OCI-LY7 (cell line): ENCODE measurements at regions not wholly inside any gene's neighbourhood (a gene's known extent, or its start where the extent isn't known, plus 50 kb on each side); places are given as distances from the start of the nearest gene placed in this dataset.
"Not testable (repeated sequence)": the region's sequence is repeated elsewhere in the genome, so short reads cannot be mapped to it uniquely, and the experiment has no call there.

Experiments used
- BruUV-seq: library from RNA; stranded (reverse); fragments of 400-500 nt; replicated peaks from 2 replicates; lab custom pipeline; 2021; lab: Mats Ljungman, UMichigan
- CTCF ChIA-PET: fragments of 300-600 bp; sonication (Branson Sonifier 250); formaldehyde crosslinking; loops from one replicate; lab custom pipeline; 2022; ENCODE audit warnings: antibody characterized with exemption; ENCODE audit not compliant: unreplicated experiment; lab: Charles Lee
- POLR2A ChIA-PET: fragments of 300-600 bp; sonication (Branson Sonifier 250); formaldehyde crosslinking; loops from one replicate; lab custom pipeline; 2022; ENCODE audit warnings: antibody characterized with exemption; lab: Charles Lee
- DNase-seq: peaks from one replicate; pipeline ENCODE4 v3.0.0-alpha.2; 2015; ENCODE audit warnings: low spot score
- H2AFZ ChIP-seq: fragments of 200-600 bp; sonication (generic), shearing (Covaris generic); 2 replicates; pipeline ENCODE4 v1.6.1; 2014; ENCODE audit warnings: mild to moderate bottlenecking, antibody characterized with exemption, low read length, moderate library complexity
- H3K27ac ChIP-seq: fragments of 200-600 bp; sonication (generic); 2 replicates; pipeline ENCODE4 v1.5.1; 2014; ENCODE audit warnings: mixed run types, low read depth, mild to moderate bottlenecking, moderate library complexity, low read length, inconsistent platforms; ENCODE audit not compliant: poor library complexity, severe bottlenecking
- H3K36me3 ChIP-seq: fragments of 200-600 bp; sonication (generic); 2 replicates; pipeline ENCODE4 v1.6.1; 2014; ENCODE audit warnings: mild to moderate bottlenecking, antibody characterized with exemption, low read length, moderate library complexity, mixed read lengths; ENCODE audit not compliant: insufficient read depth
- H3K4me1 ChIP-seq: fragments of 200-600 bp; sonication (generic); 2 replicates; pipeline ENCODE4 v1.5.1; 2014; ENCODE audit warnings: mild to moderate bottlenecking, low read length; ENCODE audit not compliant: insufficient read depth, poor library complexity, severe bottlenecking
- H3K4me2 ChIP-seq: fragments of 200-600 bp; sonication (generic); 2 replicates; pipeline ENCODE4 v1.6.1; 2014; ENCODE audit warnings: mild to moderate bottlenecking, low read length
- H3K4me3 ChIP-seq: fragments of 200-600 bp; sonication (generic); 2 replicates; pipeline ENCODE4 v1.5.1; 2014; ENCODE audit warnings: mild to moderate bottlenecking, low read depth, low read length; ENCODE audit not compliant: poor library complexity, severe bottlenecking
- H3K79me2 ChIP-seq: fragments of 200-600 bp; sonication (generic); 2 replicates; pipeline ENCODE4 v1.6.1; 2016; ENCODE audit warnings: low read depth, mild to moderate bottlenecking, low read length, moderate library complexity, mixed read lengths; ENCODE audit not compliant: insufficient read depth
- H3K9me2 ChIP-seq: fragments of 200-600 bp; sonication (generic); 2 replicates; pipeline ENCODE4 v1.6.1; 2016; ENCODE audit warnings: mild to moderate bottlenecking, low read length, mixed read lengths; ENCODE audit not compliant: insufficient read depth
- H3K9me3 ChIP-seq: fragments of 200-600 bp; sonication (generic); 2 replicates; pipeline ENCODE4 v1.6.1; 2014; ENCODE audit warnings: mild to moderate bottlenecking, mixed run types, low read length, mixed read lengths
- H4K20me1 ChIP-seq: fragments of 200-600 bp; sonication (generic); 2 replicates; pipeline ENCODE4 v1.6.1; 2014; ENCODE audit warnings: mild to moderate bottlenecking, antibody characterized with exemption, low read length, moderate library complexity, mixed read lengths; ENCODE audit not compliant: insufficient read depth
- EZH2phosphoT487 ChIP-seq: fragments of 200-600 bp; sonication (generic); IDR thresholded peaks from 2 replicates; pipeline ENCODE4 v1.6.1; 2018; ENCODE audit warnings: low read depth, borderline replicate concordance, mild to moderate bottlenecking, mixed run types, antibody characterized with exemption, low read length, moderate library complexity, mixed read lengths
- intact Hi-C: fragments of 100-400 bp; cut with micrococcal nuclease; formaldehyde crosslinking; loops from one replicate; pipeline ENCODE4 v1.10.0; 2022; ENCODE audit not compliant: unreplicated experiment
- TF ChIP-seq, protein P1 (sequence below): fragments of 200-600 bp; sonication (generic); conservative IDR thresholded peaks from 2 replicates; pipeline ENCODE4 v1.5.1; 2014; ENCODE audit warnings: mild to moderate bottlenecking, antibody characterized with exemption, low read length, moderate library complexity, mixed read lengths

DNA sequence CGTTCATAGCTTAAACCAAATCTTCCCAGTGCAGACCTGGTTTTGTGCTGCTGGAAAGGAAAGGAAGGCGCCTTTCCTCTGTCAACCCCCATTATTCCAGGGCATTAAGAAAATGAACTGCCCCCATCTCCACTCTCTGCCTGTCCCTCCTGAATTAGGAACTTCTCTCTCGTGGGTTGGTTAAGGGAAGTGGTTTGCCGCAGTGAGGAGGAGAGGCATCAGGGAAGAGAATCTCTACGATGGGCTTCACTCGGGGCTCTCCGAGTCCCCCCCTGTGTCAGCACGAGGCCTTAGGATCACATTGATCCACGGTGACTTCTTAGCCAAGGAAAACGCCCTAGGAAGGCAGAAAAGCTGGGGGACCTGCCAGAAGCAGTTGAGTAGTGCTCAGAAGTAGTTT is 53.9 kb upstream of the LYZL2 start:
- H4K20me1 ChIP-seq = no peaks in the 10 kb centered on the region
- H3K9me2 ChIP-seq = no peaks in the 10 kb centered on the region
- TF ChIP-seq, protein P1, sequence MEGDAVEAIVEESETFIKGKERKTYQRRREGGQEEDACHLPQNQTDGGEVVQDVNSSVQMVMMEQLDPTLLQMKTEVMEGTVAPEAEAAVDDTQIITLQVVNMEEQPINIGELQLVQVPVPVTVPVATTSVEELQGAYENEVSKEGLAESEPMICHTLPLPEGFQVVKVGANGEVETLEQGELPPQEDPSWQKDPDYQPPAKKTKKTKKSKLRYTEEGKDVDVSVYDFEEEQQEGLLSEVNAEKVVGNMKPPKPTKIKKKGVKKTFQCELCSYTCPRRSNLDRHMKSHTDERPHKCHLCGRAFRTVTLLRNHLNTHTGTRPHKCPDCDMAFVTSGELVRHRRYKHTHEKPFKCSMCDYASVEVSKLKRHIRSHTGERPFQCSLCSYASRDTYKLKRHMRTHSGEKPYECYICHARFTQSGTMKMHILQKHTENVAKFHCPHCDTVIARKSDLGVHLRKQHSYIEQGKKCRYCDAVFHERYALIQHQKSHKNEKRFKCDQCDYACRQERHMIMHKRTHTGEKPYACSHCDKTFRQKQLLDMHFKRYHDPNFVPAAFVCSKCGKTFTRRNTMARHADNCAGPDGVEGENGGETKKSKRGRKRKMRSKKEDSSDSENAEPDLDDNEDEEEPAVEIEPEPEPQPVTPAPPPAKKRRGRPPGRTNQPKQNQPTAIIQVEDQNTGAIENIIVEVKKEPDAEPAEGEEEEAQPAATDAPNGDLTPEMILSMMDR = no peak
- no peak for TF ChIP-seq EZH2phosphoT487
- H3K9me3 ChIP-seq = no peaks in the 10 kb centered on the region
- H3K4me3 ChIP-seq = no peak overlapping the region
- H3K36me3 ChIP-seq = no peaks in the 10 kb centered on the region
- peaks cover 9% of the 10 kb centered on the region for H3K4me1 ChIP-seq
- no peak for DNase-seq
- H3K27ac ChIP-seq = no peak overlapping the region
- ChIA-PET CTCF (no interaction called here), POLR2A (no interaction called here)
- intact Hi-C loops = no loop called here
- no peak overlapping the region for H2AFZ ChIP-seq
- H3K4me2 ChIP-seq = no peak overlapping the region
- no TSS peak for BruUV-seq
- no peaks in the 10 kb centered on the region for H3K79me2 ChIP-seq

DNA sequence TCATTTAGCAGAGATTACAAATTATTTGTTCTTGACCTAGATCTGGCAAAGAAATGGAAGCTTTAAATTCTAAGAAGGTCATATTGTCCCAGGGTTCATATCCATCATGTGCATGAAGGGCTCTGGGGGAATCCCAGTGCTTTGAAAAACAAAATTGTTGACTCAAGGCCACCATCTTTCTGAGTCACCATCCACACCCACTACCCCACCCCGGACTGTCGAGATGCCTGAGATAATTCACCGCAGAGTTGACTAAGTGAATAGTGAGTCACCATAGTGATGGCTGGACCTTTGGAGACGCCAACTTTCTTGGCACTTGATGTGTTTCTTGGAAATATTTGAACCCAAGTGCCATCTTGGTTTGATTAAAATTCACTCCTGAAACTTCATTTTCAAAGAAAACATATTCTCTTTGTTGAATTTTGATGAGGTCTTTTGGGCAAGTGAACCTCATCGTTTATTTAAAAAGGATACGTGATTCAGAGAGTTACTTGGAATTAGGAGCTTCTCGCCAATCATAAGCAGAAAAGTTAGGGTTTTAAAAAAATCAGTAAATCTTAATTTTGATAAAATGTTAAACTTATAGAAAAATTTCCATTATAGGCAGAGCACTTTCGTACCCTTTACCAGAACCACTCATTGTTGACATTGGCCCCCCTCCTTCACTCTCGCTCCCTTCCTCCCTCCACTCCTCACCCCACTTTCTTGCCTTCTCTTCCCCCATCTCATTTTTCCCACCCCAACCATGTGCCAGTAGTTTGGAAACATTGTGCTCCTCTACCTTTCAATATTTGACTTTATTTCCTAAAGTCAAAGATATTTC is 53.0 kb upstream of the LYZL2 start:
- H4K20me1 ChIP-seq, H3K4me3 ChIP-seq, H3K9me3 ChIP-seq, H3K36me3 ChIP-seq, H3K9me2 ChIP-seq, H3K79me2 ChIP-seq, intact Hi-C loops, DNase-seq, CTCF ChIA-PET, H2AFZ ChIP-seq, H3K4me2 ChIP-seq, H3K27ac ChIP-seq, H3K4me1 ChIP-seq, BruUV-seq: not testable (repeated sequence)
- POLR2A ChIA-PET = interaction anchor here (0.6 kb wide), 2 partner anchors 96 to 327 kb away, joined by 5 read pairs; no protein-coding TSS in a partner anchor

DNA sequence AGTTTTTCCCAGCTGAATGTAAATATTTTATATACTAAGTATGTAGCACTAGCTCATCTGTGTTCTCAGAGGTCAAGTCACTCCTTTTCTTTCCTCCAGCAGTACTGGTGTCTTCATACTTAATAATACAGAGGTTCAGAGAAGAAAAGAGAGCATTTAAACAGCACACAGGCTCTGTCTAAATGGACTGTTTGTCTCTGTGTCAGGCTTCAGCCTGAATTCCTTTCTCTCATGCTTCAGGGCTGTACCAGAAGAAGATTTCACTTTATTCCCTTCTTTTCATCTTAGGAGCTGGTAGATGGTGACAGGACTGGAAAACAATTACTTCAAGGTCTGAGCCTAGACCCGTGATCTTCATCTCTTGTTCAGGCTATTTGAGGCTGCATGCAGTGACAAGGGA is 51.4 kb upstream of the LYZL2 start:
- TF ChIP-seq EZH2phosphoT487 = no peak
- TF ChIP-seq, protein P1 = no peak
- H3K9me2 ChIP-seq = no peaks in the 10 kb centered on the region
- H3K4me1 ChIP-seq = no peaks in the 10 kb centered on the region
- no peaks in the 10 kb centered on the region for H3K9me3 ChIP-seq
- no peaks in the 10 kb centered on the region for H4K20me1 ChIP-seq
- H2AFZ ChIP-seq = no peak overlapping the region
- no peak overlapping the region for H3K4me2 ChIP-seq
- ChIA-PET POLR2A (interaction anchor here (0.5 to 1.1 kb wide), 4 partner anchors 65 to 1181 kb away, joined by 3 to 4 read pairs (median 4); no protein-coding TSS in a partner anchor), CTCF (no interaction called here)
- intact Hi-C loops = no loop called here
- no TSS peak for BruUV-seq
- H3K27ac ChIP-seq = no peak overlapping the region
- no peaks in the 10 kb centered on the region for H3K36me3 ChIP-seq
- H3K4me3 ChIP-seq = no peak overlapping the region
- no peak for DNase-seq
- H3K79me2 ChIP-seq = no peaks in the 10 kb centered on the region
